ENCODE measurements at regions not wholly inside any gene's neighbourhood (a gene's known extent, or its start where the extent isn't known, plus 50 kb on each side); places are given as distances from the start of the nearest gene placed in this dataset.

- DNase-seq (ENCODE audit: low read depth), result no peak
Observed at GRCh38 chr6:21521276-21521675, 72.3 kb upstream of the SOX4 start.

GRCh38 chr6:21522143-21522747 is 71.3 kb upstream of the SOX4 start:
- no peak for DNase-seq (ENCODE audit: low read depth)

GRCh38 chr6:21522797-21523456 is 70.6 kb upstream of the SOX4 start:
- no peak for DNase-seq (ENCODE audit: low read depth)

- DNase-seq (ENCODE audit: low read depth), result no peak
Observed at GRCh38 chr6:21523652-21524051, 69.9 kb upstream of the SOX4 start.

- DNase-seq (ENCODE audit: low read depth), result no peak
Observed at GRCh38 chr6:21524201-21524600, 69.3 kb upstream of the SOX4 start.

- no peak for DNase-seq (ENCODE audit: low read depth)
Observed at GRCh38 chr6:21526974-21527373, 66.6 kb upstream of the SOX4 start.

- no peak for DNase-seq (ENCODE audit: low read depth)
Observed at GRCh38 chr6:21527731-21528130, 65.8 kb upstream of the SOX4 start.

- no peak for DNase-seq (ENCODE audit: low read depth)
Observed at GRCh38 chr6:21529431-21529830, 64.1 kb upstream of the SOX4 start.

GRCh38 chr6:21531393-21531792 is 62.2 kb upstream of the SOX4 start:
- no peak for DNase-seq (ENCODE audit: low read depth)

GRCh38 chr6:21533678-21534077 is 59.9 kb upstream of the SOX4 start:
- peak; percentile 12 for DNase-seq (ENCODE audit: low read depth)

GRCh38 chr6:21536280-21536766 is 57.2 kb upstream of the SOX4 start:
- DNase-seq (ENCODE audit: low read depth), result no peak

GRCh38 chr6:21537637-21538036 is 55.9 kb upstream of the SOX4 start:
- DNase-seq (ENCODE audit: low read depth), result no peak

GRCh38 chr6:21538186-21538798 is 55.3 kb upstream of the SOX4 start:
- peak; percentile 75 for DNase-seq (ENCODE audit: low read depth)

- no peak for DNase-seq (ENCODE audit: low read depth)
Observed at GRCh38 chr6:21539621-21540100, 53.9 kb upstream of the SOX4 start.
